Right lung (tissue), 2 donors: ENCODE measurements at regions not wholly inside any gene's neighbourhood (a gene's known extent, or its start where the extent isn't known, plus 50 kb on each side); places are given as distances from the start of the nearest gene placed in this dataset.

Experiments used
- DNase-seq, 2 donors: peaks; one replicate each; pipeline ENCODE4 v3.0.0-alpha.2; 2013

DNA sequence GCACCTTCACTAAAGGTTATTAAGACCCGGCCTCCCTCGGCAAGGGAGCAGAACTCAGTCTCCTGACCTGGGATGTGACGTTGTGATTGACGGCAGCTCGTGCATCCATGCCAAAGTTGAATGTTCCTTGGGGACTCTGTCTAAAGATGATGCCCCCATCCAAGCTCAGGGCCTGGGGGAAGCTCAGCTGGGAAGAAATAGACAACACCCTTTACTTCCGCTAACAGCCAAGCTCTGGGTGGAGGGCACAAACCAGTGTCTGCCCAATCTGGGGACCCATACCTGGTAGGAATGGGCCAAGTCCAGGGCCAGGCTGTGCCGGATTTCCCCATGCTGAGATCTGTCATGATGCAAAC, 95.4 kb downstream of the RMI2 start:
- DNase-seq, result no peak

GRCh38 chr16:11445486-11445885, 100.2 kb downstream of the RMI2 start:
- no peak for DNase-seq

GRCh38 chr16:11446566-11447119, 101.4 kb downstream of the RMI2 start:
- DNase-seq, result no peak

GRCh38 chr16:11447272-11447671, 102.0 kb downstream of the RMI2 start:
- DNase-seq, result no peak

- no peak for DNase-seq
Measured at GRCh38 chr16:11447836-11448235, 102.6 kb downstream of the RMI2 start.

DNA sequence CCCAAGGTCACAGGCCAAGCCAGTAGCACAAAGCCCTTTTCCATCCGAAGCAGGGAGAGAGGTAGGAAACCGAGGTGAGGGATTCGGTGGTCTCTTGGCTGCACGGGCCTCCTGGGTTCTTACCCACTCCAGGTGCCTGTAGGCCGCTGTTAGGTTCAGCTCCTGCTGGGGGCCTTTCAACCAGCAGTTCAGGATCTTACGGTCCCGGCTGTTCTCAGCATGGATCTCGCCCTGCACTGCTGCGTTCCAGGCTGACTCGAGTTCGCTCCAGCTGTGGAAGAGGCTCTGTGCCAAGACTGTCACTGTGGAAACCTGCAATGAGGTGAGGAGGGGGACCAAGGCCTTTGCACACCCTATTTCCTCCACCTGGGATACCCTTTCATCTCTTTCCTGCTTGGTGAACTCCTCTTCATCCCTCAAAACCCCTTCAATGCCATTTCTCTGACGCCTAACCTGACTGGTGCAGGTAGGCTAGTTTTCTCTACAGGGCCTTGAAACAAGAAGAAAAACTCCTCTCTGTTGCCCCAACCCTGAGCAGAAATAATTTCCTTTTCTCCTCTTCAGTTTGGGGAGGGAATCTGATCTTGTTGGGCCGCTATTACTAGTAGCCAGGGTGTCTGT, 103.6 kb downstream of the RMI2 start:
- no peak for DNase-seq

DNA sequence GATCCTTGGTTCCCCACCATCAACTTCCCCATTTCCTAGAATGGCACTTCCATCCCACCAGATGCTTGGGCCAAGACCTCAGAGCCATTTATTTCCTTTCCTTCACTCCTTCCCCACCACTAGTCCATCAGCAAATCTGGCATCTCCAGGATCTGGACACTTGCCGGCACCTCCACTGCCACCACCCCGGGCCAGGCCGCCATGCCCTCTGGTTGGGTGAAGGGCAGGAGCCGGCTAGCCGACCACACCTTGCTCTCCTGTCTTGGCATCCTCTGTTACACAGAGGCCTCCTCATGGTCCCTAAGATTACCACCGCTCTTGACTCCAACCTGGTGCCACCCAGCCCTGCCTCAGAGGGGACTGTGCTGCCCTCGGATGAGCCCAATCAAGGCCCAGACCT, 104.5 kb downstream of the RMI2 start:
- DNase-seq, result no peak

GRCh38 chr16:11450136-11450535, 104.9 kb downstream of the RMI2 start:
- DNase-seq, result no peak

DNA sequence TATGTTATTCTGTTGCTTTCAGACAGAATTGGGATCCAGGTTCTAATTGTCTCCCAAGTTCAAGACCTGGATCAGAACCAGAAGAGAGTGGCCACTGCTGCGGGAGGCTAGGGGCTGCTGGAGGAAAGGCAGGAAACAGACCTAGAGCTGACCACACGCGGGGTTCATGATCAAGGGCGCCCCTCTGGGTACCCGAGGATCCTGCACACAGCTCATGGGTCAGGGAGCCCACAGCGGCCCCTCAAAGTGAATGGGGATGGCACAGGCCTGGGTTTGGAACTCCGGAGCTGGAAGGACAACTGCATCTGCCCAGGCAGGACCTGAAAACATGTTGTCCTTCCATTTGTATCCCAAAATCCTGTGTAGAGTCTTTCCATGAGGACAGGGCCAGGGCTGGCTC, 107.0 kb downstream of the RMI2 start:
- no peak for DNase-seq

GRCh38 chr16:11452746-11453389, 107.6 kb downstream of the RMI2 start:
- no peak for DNase-seq

GRCh38 chr16:11456741-11457140, 111.5 kb downstream of the RMI2 start:
- no peak for DNase-seq

DNA sequence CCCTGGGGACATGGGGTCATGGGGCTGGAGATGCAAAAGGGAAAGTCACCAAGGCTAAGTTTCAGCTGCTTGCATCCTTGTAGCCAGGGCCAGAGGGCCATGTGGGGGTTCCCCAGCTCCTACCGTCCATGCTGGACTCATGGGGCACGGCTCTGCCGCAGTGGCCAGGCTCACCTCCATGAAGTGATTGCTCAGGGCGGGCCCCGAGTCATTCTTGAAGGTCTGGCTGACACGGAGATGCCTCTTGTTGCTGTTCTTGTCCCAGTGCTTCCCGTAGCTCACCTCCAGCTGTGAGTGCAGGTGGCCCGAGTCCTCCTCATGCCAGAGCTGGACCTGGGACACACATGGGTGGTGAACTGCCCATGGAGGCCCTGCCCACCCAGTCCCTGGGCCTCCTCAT, 114.5 kb downstream of the RMI2 start:
- DNase-seq, result no peak

DNA sequence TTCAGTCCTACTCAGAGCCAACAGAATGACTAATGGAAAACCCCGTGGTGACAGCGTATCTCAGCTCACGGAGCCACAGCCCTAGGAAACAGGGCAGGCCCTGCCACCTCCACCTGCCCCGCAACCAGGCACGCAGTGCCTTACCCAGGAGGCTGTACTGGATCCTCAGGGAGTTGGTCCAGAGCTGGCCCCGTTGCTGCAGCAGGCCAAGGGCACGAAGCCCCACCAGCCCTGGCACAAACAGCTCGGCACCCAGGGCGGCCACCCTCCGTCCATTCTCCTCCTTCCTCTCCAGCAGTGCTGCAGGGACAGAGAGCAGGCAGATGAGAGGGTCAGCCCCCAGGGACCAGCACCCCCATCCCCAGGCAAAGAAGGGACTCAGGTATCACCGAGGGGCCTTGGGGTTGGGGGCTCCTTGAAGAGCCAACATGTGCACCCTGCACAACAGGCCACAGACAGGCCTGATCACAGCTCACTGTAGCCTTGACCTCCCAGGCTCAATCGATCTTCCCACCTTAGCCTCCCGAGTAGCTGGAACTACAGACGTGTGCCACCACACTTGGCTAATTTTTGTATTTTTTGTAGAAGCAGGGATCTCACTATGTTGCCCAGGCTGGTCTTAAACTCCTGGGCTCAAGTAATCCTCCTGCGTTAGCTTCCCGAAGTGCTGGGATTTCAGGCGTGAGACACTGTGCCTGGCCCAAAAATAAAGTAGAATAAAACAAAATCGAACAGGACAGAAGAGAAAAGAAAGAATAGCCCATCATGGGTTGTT, 115.7 kb downstream of the RMI2 start:
- no peak for DNase-seq

DNA sequence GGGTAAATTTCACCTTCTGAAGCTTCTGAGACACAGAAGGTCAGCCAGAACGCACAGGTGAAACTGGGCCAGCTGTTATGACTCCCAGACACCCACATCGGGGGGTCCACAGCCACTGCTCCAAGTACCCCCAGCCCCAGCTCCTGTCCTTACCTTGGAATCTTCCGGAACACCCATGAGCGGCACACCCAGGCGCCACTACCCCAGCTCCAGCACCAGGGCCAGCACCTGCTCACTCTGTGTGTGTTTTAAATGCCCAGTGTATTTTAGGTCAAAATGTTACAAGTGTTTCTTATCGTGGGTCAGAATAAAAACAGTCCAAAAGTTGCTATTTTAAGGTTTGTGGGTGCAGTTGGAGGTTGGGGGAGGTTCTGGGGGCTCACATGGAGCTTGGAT, 116.3 kb downstream of the RMI2 start:
- no peak for DNase-seq

- no peak for DNase-seq
Measured at GRCh38 chr16:11462036-11462435, 116.8 kb downstream of the RMI2 start.

DNA sequence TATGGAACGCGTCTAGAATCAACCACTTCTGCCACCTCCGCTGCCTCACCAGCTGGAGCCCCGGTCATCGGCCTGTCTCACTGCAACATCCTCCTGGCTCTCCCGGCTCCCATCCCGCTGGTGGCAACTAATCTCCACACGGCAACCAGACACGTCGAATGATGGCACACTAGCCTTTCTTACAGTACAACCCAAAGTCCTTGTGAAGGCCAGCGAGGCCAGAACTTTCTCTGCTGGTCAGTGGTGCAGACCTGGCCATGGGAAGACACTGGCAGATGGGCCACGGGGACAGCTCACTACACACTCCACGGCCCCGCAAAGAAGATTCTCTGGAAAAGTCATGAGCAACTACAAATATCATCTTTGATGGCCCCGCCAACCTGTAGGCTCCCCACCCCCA, 117.6 kb downstream of the RMI2 start:
- DNase-seq, result no peak

- DNase-seq, result no peak
Measured at GRCh38 chr16:11464241-11464640, 119.0 kb downstream of the RMI2 start.

- DNase-seq, result no peak
Measured at GRCh38 chr16:11465675-11466074, 120.4 kb downstream of the RMI2 start.

GRCh38 chr16:11470676-11471415, 115.9 kb downstream of the LITAF start:
- DNase-seq, result no peak

DNA sequence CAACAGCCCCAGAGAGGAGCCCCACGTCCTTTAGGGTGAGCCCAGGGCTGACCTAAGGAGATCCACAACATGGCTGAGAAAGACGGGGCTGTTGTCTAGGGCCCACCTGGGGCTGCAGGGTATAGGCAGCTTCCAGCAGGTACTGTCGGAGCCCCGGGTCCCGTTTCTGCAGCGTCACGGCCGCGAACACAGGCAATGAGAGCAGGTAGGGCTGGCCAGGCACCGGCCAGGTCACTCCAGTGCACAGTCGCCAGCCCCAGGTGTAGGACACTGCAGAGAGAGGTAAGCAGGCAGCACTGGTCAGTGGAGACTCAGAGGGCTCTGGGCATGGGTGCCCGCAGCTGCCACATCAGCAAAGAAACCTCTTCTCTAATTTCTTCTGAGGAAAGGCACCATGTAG, 115.2 kb downstream of the LITAF start:
- no peak for DNase-seq

DNA sequence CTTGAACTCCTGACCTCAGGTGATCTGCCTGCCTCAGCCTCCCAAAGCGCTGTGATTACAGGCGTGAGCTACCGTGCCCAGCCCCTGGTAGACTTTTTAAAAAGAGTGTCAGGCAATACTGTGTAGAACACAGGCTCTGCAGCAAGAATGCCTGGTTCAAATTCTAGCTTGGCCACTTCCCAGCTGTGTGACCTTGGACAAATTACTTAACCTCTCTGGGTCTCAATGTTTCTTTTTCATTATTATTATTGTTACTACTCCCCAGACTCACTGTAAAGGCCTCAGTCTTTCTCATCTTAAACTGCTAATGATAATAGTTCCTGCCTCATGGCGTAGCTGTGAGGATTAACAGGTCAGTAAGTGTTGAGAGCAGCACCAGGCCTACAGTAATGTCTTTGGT, 114.3 kb downstream of the LITAF start:
- no peak for DNase-seq

- DNase-seq, result no peak
Measured at GRCh38 chr16:11472851-11473250, 113.9 kb downstream of the LITAF start.
